ENCODE measurements at regions not wholly inside any gene's neighbourhood (a gene's known extent, or its start where the extent isn't known, plus 50 kb on each side); places are given as distances from the start of the nearest gene placed in this dataset.

DNA sequence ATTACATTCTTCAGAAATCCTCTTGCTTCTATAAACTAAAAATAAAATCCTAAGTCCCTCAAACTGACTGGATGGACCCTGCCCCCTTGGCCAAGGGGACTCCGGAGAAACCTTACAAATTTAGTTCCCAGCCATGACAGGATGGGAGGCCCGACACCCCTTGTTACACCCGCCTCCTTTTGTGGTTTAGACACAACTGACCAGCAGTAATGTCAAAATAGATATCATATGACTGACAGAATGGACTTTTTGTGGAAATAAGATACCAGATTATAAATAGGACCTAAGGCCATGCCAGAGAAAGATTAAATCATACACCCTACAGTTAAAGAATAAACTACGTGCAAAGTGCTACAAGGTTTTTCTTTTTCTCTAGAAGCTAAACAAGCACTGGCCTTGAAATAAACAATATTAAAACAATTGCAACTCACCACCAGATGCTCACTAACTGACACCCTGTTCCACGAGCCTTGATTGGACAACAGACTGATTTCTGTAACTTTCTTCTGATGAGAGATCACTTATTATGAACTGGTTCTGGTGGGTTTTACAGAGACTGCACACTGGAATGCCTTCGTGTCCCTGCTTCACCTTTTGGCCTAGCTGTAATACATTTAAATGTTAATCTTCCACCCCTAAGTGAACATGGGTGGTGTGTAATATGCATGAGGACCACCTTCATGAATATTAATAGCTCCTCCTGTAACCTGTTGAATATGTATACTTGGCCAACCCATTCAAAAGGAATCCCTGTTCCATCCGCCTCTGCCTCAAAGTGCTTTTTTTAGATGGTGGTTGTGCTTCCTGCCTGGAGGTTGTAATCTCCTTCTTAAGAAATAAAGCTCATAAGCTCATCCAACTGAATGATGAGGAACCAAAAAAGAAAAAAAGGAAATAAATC is 99.6 kb downstream of the ODF2L start:
- no peak for TF ChIP-seq POLR2A (IDR thresholded peaks at IDR 0.05; ENCODE audit: low read depth, low read length)
- TF ChIP-seq, protein P1, sequence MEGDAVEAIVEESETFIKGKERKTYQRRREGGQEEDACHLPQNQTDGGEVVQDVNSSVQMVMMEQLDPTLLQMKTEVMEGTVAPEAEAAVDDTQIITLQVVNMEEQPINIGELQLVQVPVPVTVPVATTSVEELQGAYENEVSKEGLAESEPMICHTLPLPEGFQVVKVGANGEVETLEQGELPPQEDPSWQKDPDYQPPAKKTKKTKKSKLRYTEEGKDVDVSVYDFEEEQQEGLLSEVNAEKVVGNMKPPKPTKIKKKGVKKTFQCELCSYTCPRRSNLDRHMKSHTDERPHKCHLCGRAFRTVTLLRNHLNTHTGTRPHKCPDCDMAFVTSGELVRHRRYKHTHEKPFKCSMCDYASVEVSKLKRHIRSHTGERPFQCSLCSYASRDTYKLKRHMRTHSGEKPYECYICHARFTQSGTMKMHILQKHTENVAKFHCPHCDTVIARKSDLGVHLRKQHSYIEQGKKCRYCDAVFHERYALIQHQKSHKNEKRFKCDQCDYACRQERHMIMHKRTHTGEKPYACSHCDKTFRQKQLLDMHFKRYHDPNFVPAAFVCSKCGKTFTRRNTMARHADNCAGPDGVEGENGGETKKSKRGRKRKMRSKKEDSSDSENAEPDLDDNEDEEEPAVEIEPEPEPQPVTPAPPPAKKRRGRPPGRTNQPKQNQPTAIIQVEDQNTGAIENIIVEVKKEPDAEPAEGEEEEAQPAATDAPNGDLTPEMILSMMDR (IDR thresholded peaks at IDR 0.05; ENCODE audit: extremely low read depth in 1 of 2, insufficient read depth in 1 of 2, low read depth in 1 of 2, low read length in 2 of 2): no peak

Data from endothelial cell of umbilical vein (primary cell).